Fibroblast of mammary gland (primary cell): ENCODE measurements at regions not wholly inside any gene's neighbourhood (a gene's known extent, or its start where the extent isn't known, plus 50 kb on each side); places are given as distances from the start of the nearest gene placed in this dataset.

Source experiments
- DNase-seq: peaks from one replicate; pipeline ENCODE4 v3.0.0-alpha.2; 2010; ENCODE audit warnings: low read depth
- H3K4me3 ChIP-seq: 2 replicates; pipeline ENCODE4 v1.5.1; 2011; ENCODE audit warnings: low read depth, mild to moderate bottlenecking, low read length, moderate library complexity; ENCODE audit not compliant: control insufficient read depth
- TF ChIP-seq, protein P1 (sequence below): conservative IDR thresholded peaks from 2 replicates; pipeline ENCODE4 v1.5.1; 2011; ENCODE audit warnings: low read depth, low read length, inconsistent platforms; ENCODE audit not compliant: control insufficient read depth, insufficient read depth

GRCh38 chr4:128715616-128716015, 93.9 kb upstream of the JADE1 start:
- TF ChIP-seq, protein P1, sequence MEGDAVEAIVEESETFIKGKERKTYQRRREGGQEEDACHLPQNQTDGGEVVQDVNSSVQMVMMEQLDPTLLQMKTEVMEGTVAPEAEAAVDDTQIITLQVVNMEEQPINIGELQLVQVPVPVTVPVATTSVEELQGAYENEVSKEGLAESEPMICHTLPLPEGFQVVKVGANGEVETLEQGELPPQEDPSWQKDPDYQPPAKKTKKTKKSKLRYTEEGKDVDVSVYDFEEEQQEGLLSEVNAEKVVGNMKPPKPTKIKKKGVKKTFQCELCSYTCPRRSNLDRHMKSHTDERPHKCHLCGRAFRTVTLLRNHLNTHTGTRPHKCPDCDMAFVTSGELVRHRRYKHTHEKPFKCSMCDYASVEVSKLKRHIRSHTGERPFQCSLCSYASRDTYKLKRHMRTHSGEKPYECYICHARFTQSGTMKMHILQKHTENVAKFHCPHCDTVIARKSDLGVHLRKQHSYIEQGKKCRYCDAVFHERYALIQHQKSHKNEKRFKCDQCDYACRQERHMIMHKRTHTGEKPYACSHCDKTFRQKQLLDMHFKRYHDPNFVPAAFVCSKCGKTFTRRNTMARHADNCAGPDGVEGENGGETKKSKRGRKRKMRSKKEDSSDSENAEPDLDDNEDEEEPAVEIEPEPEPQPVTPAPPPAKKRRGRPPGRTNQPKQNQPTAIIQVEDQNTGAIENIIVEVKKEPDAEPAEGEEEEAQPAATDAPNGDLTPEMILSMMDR, result no peak
- DNase-seq, result peak; percentile 78
- no peak overlapping the region for H3K4me3 ChIP-seq

DNA sequence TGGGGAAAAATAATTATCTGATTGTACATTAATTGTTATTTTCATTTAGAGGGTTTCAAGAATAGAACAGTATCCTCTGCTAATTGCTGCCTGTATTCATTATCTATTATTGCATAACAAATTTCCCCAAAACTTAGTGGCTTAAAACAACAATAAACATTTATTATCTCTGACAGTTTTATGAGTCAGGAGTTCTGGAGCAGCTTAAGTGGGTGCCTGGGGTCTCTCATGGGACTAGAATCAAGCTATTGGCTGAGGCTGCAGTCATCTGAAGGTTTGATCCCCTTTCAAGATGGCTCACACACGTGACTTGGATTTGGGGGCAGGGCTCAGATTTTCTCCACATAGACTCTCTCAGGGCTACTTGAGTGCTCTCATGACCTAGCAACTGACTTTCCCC, 98.1 kb upstream of the JADE1 start:
- TF ChIP-seq, protein P1, result no peak
- peak; percentile 52 for DNase-seq
- no peak overlapping the region for H3K4me3 ChIP-seq

DNA sequence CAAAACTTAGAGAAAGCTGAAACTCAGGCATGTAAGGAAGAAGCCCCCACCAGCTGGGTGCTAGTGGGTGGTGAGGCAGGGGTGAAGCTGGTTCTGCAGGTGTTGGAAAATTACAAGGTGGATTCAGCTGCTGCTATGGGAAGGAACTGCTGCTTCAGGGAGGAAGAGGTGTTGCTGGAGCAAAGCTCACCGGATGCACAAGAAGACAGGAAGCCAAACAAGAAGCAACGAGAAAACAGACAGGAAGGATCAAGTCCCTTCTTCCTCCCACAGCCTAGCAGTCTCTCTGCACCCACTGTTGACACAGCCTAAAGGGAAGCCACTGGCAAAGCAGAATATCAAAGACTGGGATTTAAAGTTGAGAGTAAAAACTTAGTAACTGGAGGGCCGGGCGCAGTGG, 100.2 kb upstream of the JADE1 start:
- DNase-seq, result no peak
- H3K4me3 ChIP-seq, result no peak overlapping the region
- TF ChIP-seq, protein P1, result no peak

GRCh38 chr4:128707864-128708263, 101.6 kb upstream of the JADE1 start:
- TF ChIP-seq, protein P1, result no peak
- DNase-seq, result peak; percentile 52
- H3K4me3 ChIP-seq, result no peak overlapping the region

DNA sequence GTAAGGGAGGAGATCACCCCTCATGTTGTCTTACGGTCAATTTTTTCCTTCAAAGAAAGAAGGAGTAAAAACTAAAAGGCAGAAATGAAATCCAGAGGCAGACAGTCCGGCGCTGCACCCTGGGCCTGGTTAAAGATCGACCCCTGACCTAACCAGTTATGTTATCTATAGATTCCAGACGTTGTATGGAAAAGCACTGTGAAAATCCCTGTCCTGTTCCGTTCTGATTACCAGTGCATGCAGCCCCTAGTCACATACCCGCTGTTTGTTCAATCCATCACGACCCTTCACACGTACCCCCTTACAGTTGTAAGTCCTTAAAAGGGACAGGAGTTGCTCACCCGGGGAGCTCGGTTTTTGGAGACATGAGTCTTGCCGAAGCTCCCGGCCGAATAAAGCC, 105.6 kb upstream of the JADE1 start:
- DNase-seq, result no peak
- H3K4me3 ChIP-seq, result no peak overlapping the region
- TF ChIP-seq, protein P1, result no peak

DNA sequence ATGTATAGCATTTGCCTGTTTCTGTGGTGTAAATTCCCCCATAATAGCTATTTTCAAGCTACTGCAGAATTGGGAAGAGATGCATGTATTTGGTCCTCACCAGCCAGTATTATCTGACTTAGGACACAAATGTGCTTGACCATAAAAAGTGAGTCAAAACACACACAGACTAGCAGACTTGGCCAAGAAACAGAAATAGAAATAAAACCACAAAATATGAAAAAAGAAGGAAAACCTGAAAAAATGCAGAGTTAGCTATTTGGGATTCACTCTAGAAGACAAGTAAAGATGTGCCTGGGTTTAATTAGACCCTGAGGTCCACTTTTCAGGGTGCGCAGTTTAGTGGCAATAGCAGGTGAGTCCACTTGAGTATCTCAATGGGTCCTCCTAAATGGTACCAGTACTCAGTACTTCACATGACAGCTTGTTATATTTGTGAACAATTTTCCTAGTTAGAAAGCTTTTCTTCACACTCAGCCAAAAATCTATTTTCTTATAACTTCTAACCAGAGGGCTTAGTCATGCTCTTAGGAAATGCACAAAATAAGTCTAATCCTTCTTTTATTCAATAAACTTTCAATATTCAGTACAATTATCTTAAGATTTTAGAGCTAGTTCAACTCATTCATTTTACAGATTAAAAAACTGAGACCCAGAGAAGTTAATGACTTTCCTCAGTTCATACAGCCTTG, 108.7 kb upstream of the JADE1 start:
- no peak overlapping the region for H3K4me3 ChIP-seq
- TF ChIP-seq, protein P1, result no peak
- DNase-seq, result no peak

DNA sequence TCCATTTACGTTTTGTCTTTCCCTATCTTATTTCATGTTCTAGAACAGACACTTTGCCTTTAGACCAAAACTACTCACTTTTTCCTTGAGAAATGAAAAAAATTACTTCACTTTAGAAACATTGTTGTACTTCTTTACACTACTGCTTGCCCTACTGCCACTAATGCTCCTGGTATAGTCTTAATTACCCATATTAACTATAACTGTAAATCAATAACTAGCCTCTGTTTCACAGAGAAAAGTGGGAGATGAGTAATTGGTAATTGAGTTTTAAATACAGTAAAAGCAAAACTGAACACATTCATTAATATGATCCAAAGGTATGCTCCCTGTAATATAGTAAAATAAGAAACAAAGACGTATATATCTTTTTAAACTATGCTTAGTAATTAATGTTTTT, 111.1 kb upstream of the JADE1 start:
- H3K4me3 ChIP-seq, result no peak overlapping the region
- TF ChIP-seq, protein P1, result no peak
- no peak for DNase-seq
